VCaP (cell line): ENCODE measurements at regions not wholly inside any gene's neighbourhood (a gene's known extent, or its start where the extent isn't known, plus 50 kb on each side); places are given as distances from the start of the nearest gene placed in this dataset.
"Not testable (repeated sequence)": the region's sequence is repeated elsewhere in the genome, so short reads cannot be mapped to it uniquely, and the experiment has no call there.

ENCODE experiments used
- H3K27ac ChIP-seq: fragments of 450-650 bp; 2 replicates; pipeline ENCODE4 v1.5.1; 2017
- CTCF ChIP-seq: fragments of 450-650 bp; conservative IDR thresholded peaks from 2 replicates; pipeline ENCODE4 v1.5.1; 2017; ENCODE audit warnings: mild to moderate bottlenecking, moderate library complexity

GRCh38 chr6:27797960-27798359 is 114.2 kb downstream of the OR2B2 start:
- no peak overlapping the region for H3K27ac ChIP-seq
- TF ChIP-seq CTCF: no peak

GRCh38 chr6:27796736-27797481 is 115.3 kb downstream of the OR2B2 start:
- not testable (repeated sequence) for H3K27ac ChIP-seq

- H3K27ac ChIP-seq: no peak overlapping the region
- peak; percentile 95 for TF ChIP-seq CTCF
These were observed 116.3 kb downstream of the OR2B2 start for GRCh38 chr6:27795697-27796494.

DNA sequence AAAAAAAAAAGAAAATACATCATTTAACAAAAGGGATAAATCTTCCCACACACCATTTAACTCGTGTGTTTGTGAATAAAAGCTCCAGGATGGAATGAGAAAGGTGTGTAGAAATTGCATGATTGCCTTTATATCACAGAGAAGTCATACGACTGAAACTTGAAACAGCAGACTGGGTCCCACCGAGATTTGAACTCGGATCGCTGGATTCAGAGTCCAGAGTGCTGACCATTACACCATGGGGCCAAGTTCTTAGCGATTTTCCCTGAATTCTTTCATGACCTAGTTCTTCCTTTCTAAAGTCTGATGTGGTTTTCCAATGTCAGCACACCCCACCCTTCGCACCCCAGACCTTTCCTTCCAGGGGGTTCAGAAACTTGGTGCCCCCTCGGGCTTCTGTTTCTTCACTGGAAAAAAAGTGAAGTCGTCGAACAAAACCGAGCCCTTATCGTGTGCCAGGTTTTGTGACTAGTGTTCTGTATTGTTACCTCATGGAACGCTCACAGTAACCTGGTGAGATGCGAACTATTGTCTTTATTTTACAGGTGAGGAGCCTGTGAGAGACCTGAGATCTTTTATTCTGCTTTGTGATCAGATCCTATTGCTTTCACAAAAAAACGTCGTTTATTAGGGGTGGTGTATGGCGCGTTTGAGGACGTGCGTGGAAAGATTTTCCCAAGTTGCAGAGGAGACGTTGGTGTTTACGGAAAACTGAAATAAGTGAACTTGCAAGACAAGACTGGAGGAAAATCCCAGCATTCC is 120.8 kb downstream of the OR2B2 start:
- peak overlapping the region; percentile 49; the same call in 1 of the 2 replicates for H3K27ac ChIP-seq
- TF ChIP-seq CTCF: no peak

GRCh38 chr6:27788376-27788775 is 123.8 kb downstream of the OR2B2 start:
- not testable (repeated sequence) for H3K27ac ChIP-seq

- no peak for TF ChIP-seq CTCF
- H3K27ac ChIP-seq: no peak overlapping the region
These were observed 126.1 kb downstream of the OR2B2 start for GRCh38 chr6:27786048-27786447.

DNA sequence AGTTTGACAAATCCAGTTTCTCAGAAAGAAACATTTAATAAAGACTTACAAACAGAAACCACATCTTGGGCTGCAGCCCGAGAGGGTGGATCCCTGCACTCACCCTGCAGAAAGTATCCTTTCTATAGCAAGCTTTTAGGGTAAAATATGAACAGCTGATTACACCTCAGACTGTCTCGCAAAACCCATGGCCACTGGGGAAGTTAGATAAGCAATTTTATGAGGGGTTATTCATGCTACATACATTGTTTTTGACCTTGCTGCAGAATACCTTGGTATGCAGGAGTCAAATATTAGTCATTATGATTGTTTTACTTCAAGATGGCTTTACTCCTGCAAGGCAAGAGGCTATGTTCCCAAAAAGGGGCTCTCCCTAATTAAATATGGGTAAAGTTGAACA is 126.9 kb downstream of the OR2B2 start:
- no peak overlapping the region for H3K27ac ChIP-seq
- TF ChIP-seq CTCF: no peak

DNA sequence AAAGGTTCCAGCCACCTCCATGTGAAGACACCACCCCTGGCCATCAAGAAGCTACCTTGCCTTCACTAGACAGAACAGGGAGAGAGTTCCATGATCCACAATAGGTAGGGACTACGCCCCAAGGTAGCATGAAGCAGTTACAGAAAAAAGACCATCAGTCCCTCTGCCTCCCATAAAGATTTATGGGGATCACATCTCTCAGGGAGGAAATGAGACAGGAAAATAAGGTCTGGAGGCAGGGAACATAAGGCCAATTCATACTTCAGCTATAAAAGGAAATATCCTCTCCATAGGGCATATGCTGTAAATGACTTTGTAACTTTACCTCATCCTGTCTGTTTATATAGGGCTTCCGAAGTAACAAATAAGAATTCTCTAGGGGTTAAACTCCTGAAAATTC is 129.4 kb downstream of the OR2B2 start:
- no peak overlapping the region for H3K27ac ChIP-seq
- no peak for TF ChIP-seq CTCF
